Activated T-cell treated with anti-CD3 and anti-CD28 coated beads, Interleukin-2, amount 50 U/mL, for 24 hours (primary cell): ENCODE measurements at regions not wholly inside any gene's neighbourhood (a gene's known extent, or its start where the extent isn't known, plus 50 kb on each side); places are given as distances from the start of the nearest gene placed in this dataset.
A peak's percentile ranks its signal among the peaks of the same experiment; 100 is the strongest.

ENCODE experiments used
- DNase-seq: peaks from one replicate; pipeline ENCODE4 v3.0.0-alpha.2; 2020
- H3K27ac Mint-ChIP-seq: 2 replicates; pipeline ENCODE4 v1.8.0; 2020; ENCODE audit warnings: mild to moderate bottlenecking, mixed read lengths
- H3K27me3 Mint-ChIP-seq: 2 replicates; pipeline ENCODE4 v1.8.0; 2020; ENCODE audit warnings: mixed read lengths
- H3K36me3 Mint-ChIP-seq: 2 replicates; pipeline ENCODE4 v1.8.0; 2020; ENCODE audit warnings: low read depth, mixed read lengths
- H3K4me1 Mint-ChIP-seq: 2 replicates; pipeline ENCODE4 v1.8.0; 2020; ENCODE audit warnings: low read depth, mixed read lengths
- H3K4me3 Mint-ChIP-seq: 2 replicates; pipeline ENCODE4 v1.8.0; 2020; ENCODE audit warnings: mild to moderate bottlenecking, moderate library complexity, mixed read lengths
- H3K9me3 Mint-ChIP-seq: 2 replicates; pipeline ENCODE4 v1.8.0; 2020; ENCODE audit warnings: mixed read lengths

GRCh38 chr2:158732573-158733429 is 62.3 kb upstream of the DAPL1 start:
- Mint-ChIP-seq H3K27ac (no peak overlapping the region), H3K27me3 (peaks cover 2% of the 10 kb centered on the region), H3K4me1 (no peaks in the 10 kb centered on the region), H3K36me3 (no peaks in the 10 kb centered on the region), H3K9me3 (no peaks in the 10 kb centered on the region), H3K4me3 (no peak overlapping the region)
- no peak for DNase-seq

- no peak overlapping the region for H3K27ac Mint-ChIP-seq
- H3K9me3 Mint-ChIP-seq, result no peaks in the 10 kb centered on the region
- no peaks in the 10 kb centered on the region for H3K36me3 Mint-ChIP-seq
- DNase-seq, result no peak
- no peaks in the 10 kb centered on the region for H3K4me1 Mint-ChIP-seq
- no peak overlapping the region for H3K4me3 Mint-ChIP-seq
- peaks cover 2% of the 10 kb centered on the region for H3K27me3 Mint-ChIP-seq
Measured at GRCh38 chr2:158733430-158733755, 61.7 kb upstream of the DAPL1 start.

GRCh38 chr2:158734442-158734841 is 60.7 kb upstream of the DAPL1 start:
- H3K36me3 Mint-ChIP-seq, result no peaks in the 10 kb centered on the region
- H3K4me1 Mint-ChIP-seq, result no peaks in the 10 kb centered on the region
- H3K9me3 Mint-ChIP-seq, result no peaks in the 10 kb centered on the region
- no peak overlapping the region for H3K4me3 Mint-ChIP-seq
- H3K27ac Mint-ChIP-seq, result no peak overlapping the region
- no peak for DNase-seq
- H3K27me3 Mint-ChIP-seq, result peaks cover 2% of the 10 kb centered on the region

- Mint-ChIP-seq H3K4me3 (no peak overlapping the region), H3K27ac (no peak overlapping the region)
Measured at GRCh38 chr2:158735822-158736580, 59.1 kb upstream of the DAPL1 start.

GRCh38 chr2:158738363-158738762 is 56.8 kb upstream of the DAPL1 start:
- Mint-ChIP-seq H3K4me3 (no peak overlapping the region), H3K27ac (no peak overlapping the region), H3K9me3 (no peaks in the 10 kb centered on the region), H3K27me3 (peaks cover 4% of the 10 kb centered on the region), H3K36me3 (no peaks in the 10 kb centered on the region), H3K4me1 (no peaks in the 10 kb centered on the region)
- DNase-seq, result no peak

More at GRCh38 chr2:158735822-158736580, 59.1 kb upstream of the DAPL1 start:
- no peaks in the 10 kb centered on the region for H3K9me3 Mint-ChIP-seq
- no peaks in the 10 kb centered on the region for H3K36me3 Mint-ChIP-seq
- DNase-seq, result no peak
- peaks cover 7% of the 10 kb centered on the region for H3K27me3 Mint-ChIP-seq
- no peaks in the 10 kb centered on the region for H3K4me1 Mint-ChIP-seq

- H3K4me3 Mint-ChIP-seq, result no peak overlapping the region
- H3K27ac Mint-ChIP-seq, result no peak overlapping the region
- H3K4me1 Mint-ChIP-seq, result no peaks in the 10 kb centered on the region
- H3K36me3 Mint-ChIP-seq, result no peaks in the 10 kb centered on the region
- H3K9me3 Mint-ChIP-seq, result no peaks in the 10 kb centered on the region
- peaks cover 10% of the 10 kb centered on the region for H3K27me3 Mint-ChIP-seq
- no peak for DNase-seq
Measured at GRCh38 chr2:158740127-158740526, 55.0 kb upstream of the DAPL1 start.

- H3K36me3 Mint-ChIP-seq, result no peaks in the 10 kb centered on the region
- no peak overlapping the region for H3K27ac Mint-ChIP-seq
- H3K4me1 Mint-ChIP-seq, result no peaks in the 10 kb centered on the region
- H3K4me3 Mint-ChIP-seq, result no peak overlapping the region
- no peaks in the 10 kb centered on the region for H3K9me3 Mint-ChIP-seq
- H3K27me3 Mint-ChIP-seq, result peaks cover 15% of the 10 kb centered on the region
- no peak for DNase-seq
Measured at GRCh38 chr2:158740621-158741020, 54.5 kb upstream of the DAPL1 start.

GRCh38 chr2:158741625-158742024 is 53.5 kb upstream of the DAPL1 start:
- no peak overlapping the region for H3K4me3 Mint-ChIP-seq
- peaks cover 20% of the 10 kb centered on the region for H3K27me3 Mint-ChIP-seq
- no peak overlapping the region for H3K27ac Mint-ChIP-seq
- no peaks in the 10 kb centered on the region for H3K9me3 Mint-ChIP-seq
- H3K36me3 Mint-ChIP-seq, result no peaks in the 10 kb centered on the region
- DNase-seq, result no peak
- H3K4me1 Mint-ChIP-seq, result no peaks in the 10 kb centered on the region

- no peak overlapping the region for H3K27ac Mint-ChIP-seq
- H3K9me3 Mint-ChIP-seq, result no peaks in the 10 kb centered on the region
- no peak overlapping the region for H3K4me3 Mint-ChIP-seq
- no peaks in the 10 kb centered on the region for H3K36me3 Mint-ChIP-seq
- H3K4me1 Mint-ChIP-seq, result no peaks in the 10 kb centered on the region
- DNase-seq, result no peak
- peaks cover 27% of the 10 kb centered on the region for H3K27me3 Mint-ChIP-seq
Measured at GRCh38 chr2:158742536-158742935, 52.6 kb upstream of the DAPL1 start.

- Mint-ChIP-seq H3K27me3 (peaks cover 33% of the 10 kb centered on the region), H3K4me1 (no peaks in the 10 kb centered on the region), H3K4me3 (no peak overlapping the region), H3K36me3 (no peaks in the 10 kb centered on the region), H3K9me3 (no peaks in the 10 kb centered on the region), H3K27ac (no peak overlapping the region)
- no peak for DNase-seq
Measured at GRCh38 chr2:158743466-158743865, 51.7 kb upstream of the DAPL1 start.

- no peak for DNase-seq
- Mint-ChIP-seq H3K27me3 (peaks cover 33% of the 10 kb centered on the region), H3K4me3 (no peak overlapping the region), H3K4me1 (no peaks in the 10 kb centered on the region), H3K27ac (no peak overlapping the region), H3K36me3 (no peaks in the 10 kb centered on the region), H3K9me3 (no peaks in the 10 kb centered on the region)
Measured at GRCh38 chr2:158743879-158744278, 51.2 kb upstream of the DAPL1 start.

- H3K27ac Mint-ChIP-seq, result no peak overlapping the region
- peaks cover 39% of the 10 kb centered on the region for H3K27me3 Mint-ChIP-seq
- DNase-seq, result peak; percentile 37
- H3K4me1 Mint-ChIP-seq, result no peaks in the 10 kb centered on the region
- no peak overlapping the region for H3K4me3 Mint-ChIP-seq
- H3K36me3 Mint-ChIP-seq, result no peaks in the 10 kb centered on the region
- H3K9me3 Mint-ChIP-seq, result no peaks in the 10 kb centered on the region
Measured at GRCh38 chr2:158745067-158745865, 49.9 kb upstream of the DAPL1 start.
